ENCODE measurements at regions not wholly inside any gene's neighbourhood (a gene's known extent, or its start where the extent isn't known, plus 50 kb on each side); places are given as distances from the start of the nearest gene placed in this dataset.
"Not testable (repeated sequence)": the region's sequence is repeated elsewhere in the genome, so short reads cannot be mapped to it uniquely, and the experiment has no call there.

- DNase-seq, H3K27me3 Mint-ChIP-seq, CTCF ChIA-PET, H3K9me3 Mint-ChIP-seq, H3K36me3 Mint-ChIP-seq, H3K27ac Mint-ChIP-seq, H3K4me1 Mint-ChIP-seq, H3K4me3 Mint-ChIP-seq: not testable (repeated sequence)
Observed at GRCh38 chr16:33980736-33981135, 521.3 kb downstream of the TP53TG3F start.

- H3K4me1 Mint-ChIP-seq, H3K9me3 Mint-ChIP-seq, CTCF ChIA-PET, H3K4me3 Mint-ChIP-seq, H3K27ac Mint-ChIP-seq, H3K36me3 Mint-ChIP-seq, H3K27me3 Mint-ChIP-seq, DNase-seq: not testable (repeated sequence)
Observed at GRCh38 chr16:33984428-33984827, 525.0 kb downstream of the TP53TG3F start.

- H3K9me3 Mint-ChIP-seq, H3K27ac Mint-ChIP-seq, CTCF ChIA-PET, H3K36me3 Mint-ChIP-seq, H3K27me3 Mint-ChIP-seq, H3K4me1 Mint-ChIP-seq, H3K4me3 Mint-ChIP-seq, DNase-seq: not testable (repeated sequence)
Observed at GRCh38 chr16:33986521-33986920, 527.1 kb downstream of the TP53TG3F start.

DNA sequence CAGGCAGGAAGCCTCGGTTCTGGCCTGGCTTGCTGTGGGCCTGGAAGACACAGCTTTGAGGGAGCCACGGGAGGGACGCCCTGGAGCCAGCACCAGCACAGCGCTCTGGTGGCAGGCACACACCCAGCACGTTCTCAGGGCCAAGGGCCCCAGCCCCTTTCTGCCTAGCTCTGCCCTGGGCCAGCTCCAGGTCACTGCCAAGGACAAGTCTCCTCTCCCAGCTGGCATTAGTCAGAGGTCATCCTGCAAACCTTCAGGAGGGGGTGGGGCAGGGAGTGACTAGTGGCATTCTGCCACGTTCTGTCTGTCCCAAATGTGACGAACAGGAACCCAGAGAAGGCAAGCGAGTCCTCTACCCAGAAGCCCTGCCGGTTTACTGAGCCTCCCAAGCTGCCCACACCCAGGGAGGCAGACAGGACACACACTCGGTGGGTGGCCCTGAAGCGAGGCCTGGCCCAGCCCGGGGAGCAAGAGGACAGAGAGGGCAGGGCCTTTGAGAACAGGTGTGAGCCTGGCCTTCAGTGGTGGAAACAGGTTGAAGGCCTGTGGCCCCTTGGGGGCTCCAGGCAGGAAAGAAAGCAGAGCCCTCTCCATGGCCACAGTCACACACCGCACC is 528.0 kb downstream of the TP53TG3F start:
- H3K36me3 Mint-ChIP-seq, CTCF ChIA-PET, DNase-seq, H3K4me3 Mint-ChIP-seq, H3K27ac Mint-ChIP-seq, H3K27me3 Mint-ChIP-seq, H3K4me1 Mint-ChIP-seq, H3K9me3 Mint-ChIP-seq: not testable (repeated sequence)

DNA sequence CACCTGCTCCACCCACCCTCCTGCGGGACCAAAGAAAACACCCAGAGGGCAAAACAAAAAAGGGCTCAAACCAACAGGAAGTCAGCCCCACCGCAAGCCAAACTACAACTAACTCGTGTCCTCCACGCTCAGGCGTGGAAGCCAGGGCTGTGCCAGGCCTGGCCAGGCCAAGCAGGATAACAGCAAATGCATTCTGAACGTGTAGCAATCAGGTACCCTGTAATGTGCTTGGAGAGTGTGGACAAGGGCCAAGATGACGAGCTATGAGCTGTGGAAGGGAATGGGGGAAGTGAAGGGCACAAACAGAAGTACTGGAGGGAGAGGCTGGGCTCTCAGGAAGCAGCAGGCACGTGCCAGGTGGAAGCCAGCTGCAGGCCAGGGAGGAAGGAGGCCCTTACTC is 528.6 kb downstream of the TP53TG3F start:
- H3K36me3 Mint-ChIP-seq, H3K4me3 Mint-ChIP-seq, H3K27me3 Mint-ChIP-seq, H3K9me3 Mint-ChIP-seq, CTCF ChIA-PET, H3K4me1 Mint-ChIP-seq, DNase-seq, H3K27ac Mint-ChIP-seq: not testable (repeated sequence)

GRCh38 chr16:33990488-33990887 is 531.1 kb downstream of the TP53TG3F start:
- H3K4me1 Mint-ChIP-seq, CTCF ChIA-PET, H3K27me3 Mint-ChIP-seq, H3K9me3 Mint-ChIP-seq, H3K36me3 Mint-ChIP-seq, H3K4me3 Mint-ChIP-seq, H3K27ac Mint-ChIP-seq, DNase-seq: not testable (repeated sequence)

GRCh38 chr16:33992513-33993177 is 533.2 kb downstream of the TP53TG3F start:
- H3K4me3 Mint-ChIP-seq, H3K9me3 Mint-ChIP-seq, H3K36me3 Mint-ChIP-seq, H3K27me3 Mint-ChIP-seq, CTCF ChIA-PET, H3K27ac Mint-ChIP-seq, DNase-seq, H3K4me1 Mint-ChIP-seq: not testable (repeated sequence)

DNA sequence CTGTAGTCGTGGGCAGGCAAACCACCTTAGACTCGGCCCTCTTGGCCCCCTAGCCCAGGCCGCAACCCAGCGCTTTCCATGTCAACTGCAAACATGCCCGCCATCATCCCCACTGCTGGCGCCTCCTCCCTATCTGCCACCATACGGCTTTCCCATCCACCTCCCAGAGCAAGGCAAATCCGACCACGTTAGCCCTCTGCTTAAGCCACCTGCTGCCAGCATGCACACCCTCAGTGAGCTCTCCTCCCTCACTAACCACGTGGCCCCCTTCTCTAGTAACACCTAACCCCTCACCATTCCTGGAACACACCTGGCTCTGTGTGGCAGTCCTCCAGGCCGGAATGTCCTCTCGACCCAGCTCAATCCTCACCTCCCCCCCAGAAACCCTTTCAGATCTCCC is 534.8 kb downstream of the TP53TG3F start:
- CTCF ChIA-PET, H3K36me3 Mint-ChIP-seq, DNase-seq, H3K4me1 Mint-ChIP-seq, H3K27ac Mint-ChIP-seq, H3K9me3 Mint-ChIP-seq, H3K27me3 Mint-ChIP-seq, H3K4me3 Mint-ChIP-seq: not testable (repeated sequence)

DNA sequence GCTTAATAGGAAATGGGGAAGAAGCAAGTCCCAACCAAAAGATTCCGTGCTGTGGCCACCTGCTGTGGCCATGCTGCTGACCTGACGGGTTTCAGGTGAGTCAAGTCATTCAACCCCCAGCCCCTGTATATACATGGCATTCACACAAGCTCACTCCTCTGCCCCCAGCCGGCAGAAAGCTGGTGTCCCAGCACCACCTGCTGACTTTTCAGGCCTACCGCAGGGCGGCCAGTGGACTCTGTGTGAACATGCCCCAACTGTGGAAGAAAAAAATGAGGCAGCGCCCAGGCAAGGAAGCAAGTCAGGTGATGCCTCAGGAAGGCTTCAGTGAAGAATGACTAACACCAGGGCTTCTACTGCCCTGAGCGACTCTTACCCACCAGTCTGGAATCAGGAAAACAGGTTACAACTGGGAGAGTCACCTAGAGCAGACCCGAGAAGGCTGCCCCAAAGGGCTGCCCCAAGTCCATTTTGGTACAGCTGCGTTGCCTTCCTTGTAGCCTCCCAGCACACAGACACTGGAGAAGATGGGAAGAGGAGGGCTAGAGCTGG is 536.5 kb downstream of the TP53TG3F start:
- DNase-seq, H3K4me3 Mint-ChIP-seq, H3K36me3 Mint-ChIP-seq, H3K9me3 Mint-ChIP-seq, H3K27me3 Mint-ChIP-seq, H3K27ac Mint-ChIP-seq, CTCF ChIA-PET, H3K4me1 Mint-ChIP-seq: not testable (repeated sequence)

GRCh38 chr16:34001184-34001583 is 541.8 kb downstream of the TP53TG3F start:
- CTCF ChIA-PET, H3K27me3 Mint-ChIP-seq, H3K36me3 Mint-ChIP-seq, H3K27ac Mint-ChIP-seq, H3K9me3 Mint-ChIP-seq, DNase-seq, H3K4me1 Mint-ChIP-seq, H3K4me3 Mint-ChIP-seq: not testable (repeated sequence)

DNA sequence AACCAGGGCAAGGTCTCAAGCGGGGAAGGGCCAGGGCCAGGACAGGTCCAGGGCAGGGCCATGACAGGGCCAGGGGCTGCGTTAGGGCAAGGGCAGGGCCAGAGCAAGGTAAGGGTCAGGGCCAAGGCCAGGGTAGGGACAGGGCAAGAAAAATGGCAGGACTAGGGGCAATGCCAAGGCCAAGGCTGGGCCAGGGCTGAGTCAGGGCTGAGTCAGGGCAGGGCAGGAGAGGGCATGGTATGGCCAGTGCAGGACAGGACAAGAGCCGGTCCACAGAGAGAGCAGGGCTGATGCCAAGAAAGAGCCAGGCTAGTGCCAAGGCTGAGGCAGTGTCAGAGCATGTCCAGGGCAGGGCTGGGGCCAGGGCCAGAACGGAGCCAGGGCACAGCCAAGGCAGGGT is 542.5 kb downstream of the TP53TG3F start:
- H3K4me3 Mint-ChIP-seq, H3K9me3 Mint-ChIP-seq, H3K4me1 Mint-ChIP-seq, H3K27me3 Mint-ChIP-seq, DNase-seq, H3K36me3 Mint-ChIP-seq, CTCF ChIA-PET, H3K27ac Mint-ChIP-seq: not testable (repeated sequence)

- H3K9me3 Mint-ChIP-seq, result peaks cover 18% of the 10 kb centered on the region
- CTCF ChIA-PET, DNase-seq, H3K27ac Mint-ChIP-seq, H3K27me3 Mint-ChIP-seq, H3K36me3 Mint-ChIP-seq, H3K4me1 Mint-ChIP-seq, H3K4me3 Mint-ChIP-seq: not testable (repeated sequence)
Observed at GRCh38 chr16:34014841-34015820, 555.7 kb downstream of the TP53TG3F start.

DNA sequence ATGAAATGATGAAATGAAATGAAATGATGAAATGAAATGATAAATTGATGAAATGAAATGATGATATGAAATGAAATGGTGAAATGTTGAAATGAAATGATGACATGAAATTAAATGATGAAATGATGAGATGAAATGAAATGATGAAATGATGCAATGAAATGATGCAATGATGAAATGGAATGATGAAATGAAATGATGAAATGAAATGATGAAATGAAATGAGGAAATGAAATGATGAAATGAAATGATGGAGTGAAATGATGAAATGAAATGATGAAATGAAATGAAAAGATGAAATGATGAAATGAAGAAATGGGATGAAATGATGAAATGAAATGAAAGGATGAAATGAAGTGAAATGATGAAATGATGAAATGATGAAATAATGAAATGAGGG is 558.9 kb downstream of the TP53TG3F start:
- H3K27me3 Mint-ChIP-seq, H3K36me3 Mint-ChIP-seq, CTCF ChIA-PET, DNase-seq, H3K4me3 Mint-ChIP-seq, H3K4me1 Mint-ChIP-seq, H3K27ac Mint-ChIP-seq: not testable (repeated sequence)
- peaks cover 35% of the 10 kb centered on the region for H3K9me3 Mint-ChIP-seq

- Mint-ChIP-seq H3K27ac (no peak overlapping the region), H3K4me3 (no peak overlapping the region), H3K27me3 (no peaks in the 10 kb centered on the region), H3K36me3 (peaks cover 4% of the 10 kb centered on the region), H3K4me1 (no peaks in the 10 kb centered on the region), H3K9me3 (peaks cover 32% of the 10 kb centered on the region)
- CTCF ChIA-PET, result no interaction called here
- no peak for DNase-seq
Observed at GRCh38 chr16:34050787-34051320, 591.4 kb downstream of the TP53TG3F start.
